ENCODE measurements at regions not wholly inside any gene's neighbourhood (a gene's known extent, or its start where the extent isn't known, plus 50 kb on each side); places are given as distances from the start of the nearest gene placed in this dataset.

DNA sequence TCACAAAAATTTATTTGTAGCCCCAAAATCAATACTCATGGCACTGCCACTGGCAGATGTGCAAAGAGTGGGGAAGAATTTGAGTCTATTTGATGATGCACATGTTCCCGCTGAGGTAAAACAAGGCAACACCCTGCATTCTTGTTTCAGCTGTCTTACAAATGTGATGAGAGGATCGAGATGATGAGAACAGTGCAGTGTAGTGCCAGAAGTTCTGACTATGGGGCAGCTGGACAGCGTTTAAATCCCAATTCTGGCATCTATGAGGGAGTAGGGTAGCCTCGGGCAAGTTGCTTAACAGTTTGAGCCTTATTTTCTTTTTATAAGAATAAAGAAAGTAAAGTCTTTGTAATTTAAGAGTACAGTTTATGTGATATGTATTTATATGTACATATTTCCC lies 296.7 kb upstream of the FKBP1C start:
- Histone ChIP-seq H3K27ac (no peak overlapping the region), H3K4me1 (no peaks in the 10 kb centered on the region), H3K36me3 (no peaks in the 10 kb centered on the region), H3K9me3 (peaks cover 0 to 3% (median 0%) of the 10 kb centered on the region in 3 donors), H3K4me3 (no peak overlapping the region), H3K27me3 (no peaks in the 10 kb centered on the region)
- intact Hi-C loops (cut with DNase I): no loop called here
- 56% methylated on average over 4 of the region's 4 CpGs for WGBS, 2 donors
- no peak for DNase-seq
- TF ChIP-seq POLR2A (IDR thresholded peaks at IDR 0.05): no peak
- TF ChIP-seq CTCF (IDR thresholded peaks at IDR 0.05): no peak

DNA sequence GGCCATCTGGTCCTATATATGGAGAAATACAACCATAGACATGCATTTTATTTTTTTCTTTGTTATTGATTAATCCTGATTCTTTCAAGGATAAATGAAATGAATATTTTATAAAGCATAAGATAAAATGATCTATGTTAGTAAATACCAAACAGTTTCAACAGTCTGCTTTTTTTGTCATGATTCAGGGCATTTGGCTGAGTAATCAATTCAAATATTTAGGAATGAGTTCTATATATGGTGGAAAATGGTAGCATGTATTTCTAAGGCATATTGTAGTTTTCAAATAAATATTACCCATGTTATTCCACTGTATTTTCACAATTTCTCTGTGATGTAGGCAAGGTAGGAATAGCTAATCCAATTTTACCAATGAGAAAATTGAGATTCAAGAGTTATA lies 287.5 kb upstream of the FKBP1C start:
- Histone ChIP-seq H3K27ac (no peak overlapping the region), H3K36me3 (no peaks in the 10 kb centered on the region), H3K9me3 (no peaks in the 10 kb centered on the region), H3K4me1 (no peaks in the 10 kb centered on the region), H3K4me3 (no peak overlapping the region), H3K27me3 (no peaks in the 10 kb centered on the region)
- DNase-seq: no peak
- intact Hi-C loops (cut with DNase I): no loop called here
- no peak for TF ChIP-seq POLR2A (IDR thresholded peaks at IDR 0.05)
- TF ChIP-seq CTCF (IDR thresholded peaks at IDR 0.05): no peak

DNA sequence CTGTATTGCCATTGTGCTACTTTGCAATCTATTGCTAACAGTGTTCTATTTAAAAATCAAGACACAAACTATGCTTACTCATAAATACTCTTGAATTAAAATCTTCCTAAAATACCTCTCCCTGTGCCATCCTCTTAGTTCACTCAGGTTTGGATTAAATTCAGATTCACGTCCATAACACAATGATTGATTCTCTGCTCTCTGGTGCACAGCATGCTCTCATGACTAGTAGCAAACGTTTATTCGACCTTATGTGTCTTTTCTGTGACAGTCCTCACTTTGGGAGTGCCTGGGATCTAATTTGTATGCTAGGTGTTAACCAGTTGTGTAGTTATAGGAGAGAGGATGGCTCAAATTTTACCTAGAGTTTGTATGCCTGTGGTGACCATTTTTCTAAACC lies 270.4 kb upstream of the FKBP1C start:
- WGBS, 2 donors: 21 to 28% methylated on average over 3 of the region's 3 CpGs
- Histone ChIP-seq H3K9me3 (no peaks in the 10 kb centered on the region), H3K27me3 (no peaks in the 10 kb centered on the region), H3K4me3 (no peak overlapping the region), H3K4me1 (no peaks in the 10 kb centered on the region), H3K36me3 (no peaks in the 10 kb centered on the region), H3K27ac (no peak overlapping the region)
- DNase-seq: no peak
- no peak for TF ChIP-seq POLR2A (IDR thresholded peaks at IDR 0.05)
- no peak for TF ChIP-seq CTCF (IDR thresholded peaks at IDR 0.05)
- intact Hi-C loops (cut with DNase I): no loop called here

- Histone ChIP-seq H3K27ac (no peak overlapping the region), H3K36me3 (no peaks in the 10 kb centered on the region), H3K27me3 (no peaks in the 10 kb centered on the region), H3K4me3 (no peak overlapping the region), H3K4me1 (no peaks in the 10 kb centered on the region), H3K9me3 (no peaks in the 10 kb centered on the region)
- 59 to 72% methylated on average over 3 of the region's 3 CpGs for WGBS, 2 donors
- intact Hi-C loops (cut with DNase I): no loop called here
- no peak for DNase-seq
- TF ChIP-seq POLR2A (IDR thresholded peaks at IDR 0.05) (no peak), CTCF (IDR thresholded peaks at IDR 0.05) (no peak)
Measured at GRCh38 chr6:62942000-62942399, 269.3 kb upstream of the FKBP1C start.

DNA sequence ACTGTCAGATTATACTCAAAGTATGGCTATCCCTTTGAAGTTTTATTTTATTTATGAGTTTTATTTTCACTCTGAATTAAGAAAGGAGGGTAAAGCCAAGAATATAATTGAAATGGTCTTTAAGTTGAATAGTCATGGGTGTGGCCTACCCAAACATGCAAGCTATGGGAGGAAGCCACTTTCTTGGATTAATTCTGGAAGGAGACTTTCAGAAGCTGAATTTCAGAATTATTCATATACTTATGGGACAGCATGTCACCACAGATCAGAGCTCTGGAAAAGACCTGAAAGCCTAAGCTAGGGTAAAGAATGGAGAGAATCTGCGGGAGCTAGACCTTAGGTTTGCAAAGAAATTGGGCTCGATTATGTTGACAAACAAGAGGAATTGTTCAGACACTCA lies 242.4 kb upstream of the FKBP1C start:
- WGBS, 2 donors: 47 to 65% methylated on average over 2 of the region's 2 CpGs
- intact Hi-C loops (cut with DNase I): no loop called here

More for the DNA sequence above, 242.4 kb upstream of the FKBP1C start:
- TF ChIP-seq POLR2A (IDR thresholded peaks at IDR 0.05) (no peak), CTCF (IDR thresholded peaks at IDR 0.05) (no peak)
- Histone ChIP-seq H3K4me3 (no peak overlapping the region), H3K9me3 (peaks cover 0 to 9% (median 0%) of the 10 kb centered on the region in 3 donors), H3K4me1 (no peaks in the 10 kb centered on the region), H3K27ac (no peak overlapping the region), H3K36me3 (no peaks in the 10 kb centered on the region), H3K27me3 (no peaks in the 10 kb centered on the region)
- no peak for DNase-seq

All from esophagus squamous epithelium (tissue), 5 donors.